Endothelial cell (in vitro differentiated cells): ENCODE measurements at regions not wholly inside any gene's neighbourhood (a gene's known extent, or its start where the extent isn't known, plus 50 kb on each side); places are given as distances from the start of the nearest gene placed in this dataset.

Source experiments
- DNase-seq: peaks from one replicate; pipeline ENCODE4 v3.0.0; 2021; ENCODE audit warnings: low spot score
- H3K27ac Mint-ChIP-seq: one replicate; pipeline ENCODE4 v1.8.0; 2021; ENCODE audit warnings: mixed read lengths, inconsistent platforms; ENCODE audit not compliant: unreplicated experiment
- H3K27me3 Mint-ChIP-seq: one replicate; pipeline ENCODE4 v1.8.0; 2021; ENCODE audit warnings: mild to moderate bottlenecking, moderate library complexity, mixed read lengths, inconsistent platforms; ENCODE audit not compliant: unreplicated experiment
- H3K36me3 Mint-ChIP-seq: one replicate; pipeline ENCODE4 v1.8.0; 2021; ENCODE audit warnings: mild to moderate bottlenecking, low read depth, mixed read lengths, inconsistent platforms; ENCODE audit not compliant: unreplicated experiment
- H3K4me1 Mint-ChIP-seq: one replicate; pipeline ENCODE4 v1.8.0; 2021; ENCODE audit warnings: mild to moderate bottlenecking, mixed read lengths, inconsistent platforms; ENCODE audit not compliant: unreplicated experiment
- H3K4me3 Mint-ChIP-seq: one replicate; pipeline ENCODE4 v1.8.0; 2021; ENCODE audit warnings: mild to moderate bottlenecking, mixed read lengths, inconsistent platforms; ENCODE audit not compliant: unreplicated experiment
- H3K9me3 Mint-ChIP-seq: one replicate; pipeline ENCODE4 v1.8.0; 2021; ENCODE audit warnings: mixed read lengths, inconsistent platforms; ENCODE audit not compliant: unreplicated experiment
- TF ChIP-seq, protein P1 (sequence below): fragments of 200-600 bp; sonication (generic); IDR thresholded peaks from one replicate; pipeline ENCODE4 v1.5.0; 2021; ENCODE audit warnings: antibody characterized with exemption; ENCODE audit not compliant: unreplicated experiment

DNA sequence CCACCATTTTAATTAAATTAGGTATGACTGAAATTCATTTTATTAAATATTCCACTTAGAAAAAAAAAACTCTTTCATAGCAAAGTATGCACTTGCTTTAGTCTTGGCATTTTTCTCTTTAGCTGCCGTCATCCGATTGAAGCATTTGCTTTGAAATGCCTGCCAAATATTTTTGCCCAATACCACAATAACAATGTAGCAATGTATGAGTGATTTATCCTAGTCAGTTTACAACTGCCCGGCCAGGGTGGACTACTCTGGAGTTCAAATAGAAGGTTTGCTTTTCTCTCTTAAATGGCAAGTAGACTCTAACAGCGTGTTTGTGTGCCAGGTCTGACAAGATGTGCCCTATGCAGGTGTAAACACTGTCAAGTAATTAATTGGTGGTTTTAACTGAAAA is 675.3 kb upstream of the SGCG start:
- H3K9me3 Mint-ChIP-seq = no peaks in the 10 kb centered on the region
- no peak for DNase-seq
- H3K36me3 Mint-ChIP-seq = no peaks in the 10 kb centered on the region
- no peaks in the 10 kb centered on the region for H3K27me3 Mint-ChIP-seq
- H3K4me1 Mint-ChIP-seq = no peaks in the 10 kb centered on the region
- H3K27ac Mint-ChIP-seq = no peak overlapping the region
- TF ChIP-seq, protein P1, sequence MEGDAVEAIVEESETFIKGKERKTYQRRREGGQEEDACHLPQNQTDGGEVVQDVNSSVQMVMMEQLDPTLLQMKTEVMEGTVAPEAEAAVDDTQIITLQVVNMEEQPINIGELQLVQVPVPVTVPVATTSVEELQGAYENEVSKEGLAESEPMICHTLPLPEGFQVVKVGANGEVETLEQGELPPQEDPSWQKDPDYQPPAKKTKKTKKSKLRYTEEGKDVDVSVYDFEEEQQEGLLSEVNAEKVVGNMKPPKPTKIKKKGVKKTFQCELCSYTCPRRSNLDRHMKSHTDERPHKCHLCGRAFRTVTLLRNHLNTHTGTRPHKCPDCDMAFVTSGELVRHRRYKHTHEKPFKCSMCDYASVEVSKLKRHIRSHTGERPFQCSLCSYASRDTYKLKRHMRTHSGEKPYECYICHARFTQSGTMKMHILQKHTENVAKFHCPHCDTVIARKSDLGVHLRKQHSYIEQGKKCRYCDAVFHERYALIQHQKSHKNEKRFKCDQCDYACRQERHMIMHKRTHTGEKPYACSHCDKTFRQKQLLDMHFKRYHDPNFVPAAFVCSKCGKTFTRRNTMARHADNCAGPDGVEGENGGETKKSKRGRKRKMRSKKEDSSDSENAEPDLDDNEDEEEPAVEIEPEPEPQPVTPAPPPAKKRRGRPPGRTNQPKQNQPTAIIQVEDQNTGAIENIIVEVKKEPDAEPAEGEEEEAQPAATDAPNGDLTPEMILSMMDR = no peak
- H3K4me3 Mint-ChIP-seq = no peak overlapping the region

DNA sequence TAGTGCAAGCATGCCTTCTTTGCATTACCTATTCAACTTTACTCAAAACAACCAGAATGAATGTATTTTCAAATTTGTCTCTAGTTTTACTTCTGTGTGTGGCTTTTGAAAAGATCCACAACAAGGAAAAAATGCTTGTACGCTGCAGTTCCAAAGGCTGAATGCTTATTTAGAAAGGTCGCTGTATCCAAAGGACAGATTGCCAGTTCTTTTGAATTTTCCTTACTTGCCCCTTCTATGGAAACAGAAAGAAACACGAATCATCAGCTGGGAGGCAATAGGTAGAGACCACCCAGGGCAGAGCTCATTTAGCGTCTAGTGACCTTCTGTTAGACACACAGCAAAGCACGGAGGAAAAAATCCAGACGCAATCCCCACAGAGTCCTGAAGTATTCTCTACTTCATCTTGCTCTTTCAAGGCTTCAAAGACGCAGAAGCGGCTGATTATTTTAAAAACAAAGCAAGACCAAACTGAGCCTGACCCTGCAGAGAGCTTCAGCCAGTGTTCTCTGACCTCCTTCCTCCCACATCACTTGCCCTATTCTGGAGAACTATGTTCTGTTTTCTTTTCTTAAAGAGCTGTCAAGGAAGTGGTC is 674.6 kb upstream of the SGCG start:
- no peak for DNase-seq
- Mint-ChIP-seq H3K4me1 (no peaks in the 10 kb centered on the region), H3K27me3 (no peaks in the 10 kb centered on the region), H3K9me3 (no peaks in the 10 kb centered on the region), H3K36me3 (no peaks in the 10 kb centered on the region), H3K27ac (no peak overlapping the region), H3K4me3 (no peak overlapping the region)
- TF ChIP-seq, protein P1 = no peak

DNA sequence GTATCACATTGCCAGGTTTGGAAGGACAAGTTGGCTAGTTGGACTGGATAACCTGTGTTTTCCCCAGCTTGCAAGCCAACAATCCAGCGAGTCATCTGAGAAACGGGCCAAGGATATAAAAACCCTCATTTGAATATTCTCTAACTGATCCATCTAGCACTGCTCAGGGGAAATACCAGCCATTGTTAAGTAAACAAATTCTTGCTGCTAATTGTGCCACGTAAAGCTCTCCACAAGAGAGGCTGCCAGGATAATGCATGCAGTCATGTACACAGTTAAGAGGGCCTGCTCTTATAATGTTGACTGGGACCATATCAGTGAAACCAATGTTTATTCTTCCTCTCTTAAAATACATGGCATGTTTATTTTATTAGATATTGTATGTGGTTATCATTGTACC is 663.2 kb upstream of the SGCG start:
- no peaks in the 10 kb centered on the region for H3K4me1 Mint-ChIP-seq
- H3K4me3 Mint-ChIP-seq = no peak overlapping the region
- TF ChIP-seq, protein P1 = no peak
- no peak for DNase-seq
- H3K27ac Mint-ChIP-seq = no peak overlapping the region
- no peaks in the 10 kb centered on the region for H3K9me3 Mint-ChIP-seq
- no peaks in the 10 kb centered on the region for H3K36me3 Mint-ChIP-seq
- H3K27me3 Mint-ChIP-seq = no peaks in the 10 kb centered on the region

DNA sequence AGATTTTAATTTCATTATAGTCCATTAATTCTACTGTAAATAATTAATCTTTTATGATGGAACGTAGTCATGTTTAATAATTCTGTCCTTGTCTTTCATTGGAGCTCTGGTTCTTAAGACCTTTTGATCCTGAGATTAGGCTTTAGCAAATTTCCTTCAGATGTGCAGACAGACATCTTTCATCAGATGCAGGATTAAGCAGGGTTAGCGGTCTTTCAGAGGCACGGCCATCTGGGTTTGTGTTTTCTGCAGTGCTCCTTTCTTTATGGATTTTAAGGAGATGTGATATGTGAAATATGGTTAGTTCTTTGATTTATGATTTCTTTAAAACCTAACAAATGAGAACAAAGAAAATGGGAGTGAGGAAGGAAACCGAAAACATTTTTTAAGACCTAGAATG is 643.9 kb upstream of the SGCG start:
- no peak overlapping the region for H3K27ac Mint-ChIP-seq
- no peak overlapping the region for H3K4me3 Mint-ChIP-seq
- H3K36me3 Mint-ChIP-seq = no peaks in the 10 kb centered on the region
- H3K27me3 Mint-ChIP-seq = no peaks in the 10 kb centered on the region
- H3K9me3 Mint-ChIP-seq = no peaks in the 10 kb centered on the region
- TF ChIP-seq, protein P1 = no peak
- no peaks in the 10 kb centered on the region for H3K4me1 Mint-ChIP-seq
- DNase-seq = no peak

DNA sequence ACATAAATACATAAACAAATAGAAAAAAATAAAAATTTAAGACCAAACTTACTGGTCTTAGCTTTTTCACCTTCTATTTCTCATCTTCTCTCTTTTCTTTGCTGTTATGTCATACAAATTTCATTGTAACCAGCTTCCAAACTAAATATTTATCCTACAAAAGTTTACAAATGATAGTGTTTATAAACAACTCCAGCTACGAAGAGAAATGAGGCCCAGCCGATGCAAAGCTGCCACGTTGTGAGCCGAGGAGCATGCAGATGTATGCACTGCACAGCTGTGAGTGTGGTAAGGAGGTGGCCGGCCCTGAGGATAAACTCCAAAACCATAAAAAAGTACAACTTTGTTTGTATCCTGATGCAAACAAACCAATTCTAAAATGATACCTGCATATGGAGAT is 642.4 kb upstream of the SGCG start:
- H3K27ac Mint-ChIP-seq = no peak overlapping the region
- H3K4me1 Mint-ChIP-seq = no peaks in the 10 kb centered on the region
- TF ChIP-seq, protein P1 = no peak
- no peak for DNase-seq
- H3K4me3 Mint-ChIP-seq = no peak overlapping the region
- no peaks in the 10 kb centered on the region for H3K9me3 Mint-ChIP-seq
- H3K36me3 Mint-ChIP-seq = no peaks in the 10 kb centered on the region
- no peaks in the 10 kb centered on the region for H3K27me3 Mint-ChIP-seq
